ENCODE measurements at regions not wholly inside any gene's neighbourhood (a gene's known extent, or its start where the extent isn't known, plus 50 kb on each side); places are given as distances from the start of the nearest gene placed in this dataset.

DNA sequence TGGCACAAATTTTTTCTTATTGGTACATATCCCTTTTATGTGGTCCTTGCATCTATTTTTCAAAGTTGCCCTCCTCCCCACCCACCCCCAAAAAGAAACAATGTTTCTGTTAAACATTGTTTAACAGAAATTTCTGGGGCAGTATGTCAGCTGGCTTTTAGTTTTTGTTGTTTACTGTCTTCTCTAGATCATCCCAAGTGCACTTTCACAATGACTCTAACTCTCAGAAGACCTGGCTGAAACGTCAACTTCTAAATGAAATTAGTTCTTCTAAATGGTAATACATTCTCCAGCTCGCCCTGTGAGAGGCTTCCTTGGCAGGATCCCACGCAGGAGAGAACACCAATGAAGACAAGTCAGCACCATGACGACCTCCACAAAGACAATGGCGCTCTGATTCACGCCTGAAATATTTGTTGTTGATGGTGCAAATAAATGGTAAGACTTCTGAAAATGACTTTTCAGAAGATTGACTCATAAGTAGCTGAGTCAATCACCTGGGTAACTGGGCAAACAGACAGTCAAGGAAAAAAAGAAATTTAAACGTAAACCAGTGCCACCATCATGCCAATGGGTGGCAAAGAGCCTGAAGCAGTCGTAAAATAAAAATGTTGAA is 293.7 kb downstream of the FZD1 start:
- no peaks in the 10 kb centered on the region for H3K9me3 ChIP-seq (ENCODE audit: control insufficient read depth in 1 of 2, insufficient read depth in 1 of 2, low read depth in 1 of 2, low read length in 2 of 2)
- H4K20me1 ChIP-seq (ENCODE audit: insufficient read depth), result no peaks in the 10 kb centered on the region
- POLR2A ChIA-PET, result interaction anchor here (1.2 kb wide), 1 partner anchor 17 kb away, joined by 3 read pairs; no protein-coding TSS in a partner anchor
- peaks cover 0 to 13% of the 10 kb centered on the region in 2 experiments; a peak in 2 of 4 replicates for H3K4me1 ChIP-seq (ENCODE audit: control insufficient read depth in 1 of 2, insufficient read depth in 2 of 2, low read length in 2 of 2)
- H2AFZ ChIP-seq (ENCODE audit: low read depth, low read length, poor library complexity, severe bottlenecking), result peak overlapping the region; percentile 33
- ATAC-seq (peak; percentile 72; the same call in 1 of the 2 replicates), DNase-seq (ENCODE audit: low read depth, low spot score) (peak; percentile 78)
- H3K79me2 ChIP-seq (ENCODE audit: insufficient read depth, low read length), result no peaks in the 10 kb centered on the region
- peak overlapping the region; percentile 61 for H3K4me2 ChIP-seq (ENCODE audit: low read length)
- no peak overlapping the region for H3K27ac ChIP-seq (ENCODE audit: low read depth, low read length)
- RAD21 ChIA-PET (ENCODE audit: low non-redundant PET in 1 of 2, low total read pairs in 2 of 2, uncharacterized antibody in 2 of 2, unreplicated experiment in 2 of 2), result no interaction called here
- CTCF ChIA-PET, result no interaction called here
- no peaks in the 10 kb centered on the region for H3K9me2 ChIP-seq (ENCODE audit: insufficient read depth)
- 0 out of 4 replicates have a peak overlapping the region, but pooled peaks of 1 of the 2 experiments have one; percentile 26 for H3K4me3 ChIP-seq (replicated peaks in 1 of 2; ENCODE audit: low read depth in 1 of 2, low read length in 2 of 2)
- BruUV-seq (replicated peaks), result no TSS peak
- no peak overlapping the region for H3K9ac ChIP-seq (ENCODE audit: low read length)
- H3K36me3 ChIP-seq (ENCODE audit: control insufficient read depth in 1 of 2, insufficient read depth in 2 of 2, low read length in 2 of 2), result no peaks in the 10 kb centered on the region
- H3K27me3 ChIP-seq (ENCODE audit: insufficient read depth, low read length), result peaks cover 10% of the 10 kb centered on the region; the same call in 1 of the 2 replicates
- intact Hi-C loops (cut with micrococcal nuclease), result no loop called here
- TF ChIP-seq ZNF274 (IDR thresholded peaks at IDR 0.05; ENCODE audit: low read depth, low read length), result no peak
- no peak for TF ChIP-seq REST (IDR thresholded peaks at IDR 0.05; ENCODE audit: low read depth)
- peak; percentile 78 for TF ChIP-seq FOSL1 (IDR thresholded peaks at IDR 0.05; ENCODE audit: low read depth)
- peak; percentile 82 for TF ChIP-seq JUND (IDR thresholded peaks at IDR 0.05)
- no peak for TF ChIP-seq EZH2 (IDR thresholded peaks at IDR 0.05)
- TF ChIP-seq POLR2AphosphoS5 (IDR thresholded peaks at IDR 0.05; ENCODE audit: low read depth, low read length), result no peak
- no peak for TF ChIP-seq CBX3 (IDR thresholded peaks at IDR 0.05; ENCODE audit: low read depth)
- TF ChIP-seq EZH2phosphoT487 (IDR thresholded peaks at IDR 0.05; ENCODE audit: borderline replicate concordance), result no peak
- no peak; the same call in 1 of the 2 replicates for TF ChIP-seq EGR1 (IDR thresholded peaks at IDR 0.05; ENCODE audit: low read depth)
- TF ChIP-seq SRF (IDR thresholded peaks at IDR 0.05; ENCODE audit: low read depth), result no peak
- TF ChIP-seq TCF7L2 (IDR thresholded peaks at IDR 0.05; ENCODE audit: borderline replicate concordance, extremely low read depth, insufficient read depth, insufficient read length), result no peak
- no peak for TF ChIP-seq YY1 (IDR thresholded peaks at IDR 0.05; ENCODE audit: extremely low read depth, insufficient replicate concordance, low read depth, low read length)
- TF ChIP-seq, protein P1, sequence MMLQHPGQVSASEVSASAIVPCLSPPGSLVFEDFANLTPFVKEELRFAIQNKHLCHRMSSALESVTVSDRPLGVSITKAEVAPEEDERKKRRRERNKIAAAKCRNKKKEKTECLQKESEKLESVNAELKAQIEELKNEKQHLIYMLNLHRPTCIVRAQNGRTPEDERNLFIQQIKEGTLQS (IDR thresholded peaks at IDR 0.05), result no peak
- TF ChIP-seq ELF1 (IDR thresholded peaks at IDR 0.05; ENCODE audit: borderline replicate concordance, low read depth), result no peak
- peak; percentile 41; the same call in 1 of the 2 replicates for TF ChIP-seq SP1 (IDR thresholded peaks at IDR 0.05; ENCODE audit: low read depth)
- 0 out of 2 replicates have a peak, but pooled peaks have one; percentile 29 for TF ChIP-seq SIN3A (IDR thresholded peaks at IDR 0.05; ENCODE audit: low read depth)
- TF ChIP-seq MAX (IDR thresholded peaks at IDR 0.05), result no peak
- TF ChIP-seq, protein P2, sequence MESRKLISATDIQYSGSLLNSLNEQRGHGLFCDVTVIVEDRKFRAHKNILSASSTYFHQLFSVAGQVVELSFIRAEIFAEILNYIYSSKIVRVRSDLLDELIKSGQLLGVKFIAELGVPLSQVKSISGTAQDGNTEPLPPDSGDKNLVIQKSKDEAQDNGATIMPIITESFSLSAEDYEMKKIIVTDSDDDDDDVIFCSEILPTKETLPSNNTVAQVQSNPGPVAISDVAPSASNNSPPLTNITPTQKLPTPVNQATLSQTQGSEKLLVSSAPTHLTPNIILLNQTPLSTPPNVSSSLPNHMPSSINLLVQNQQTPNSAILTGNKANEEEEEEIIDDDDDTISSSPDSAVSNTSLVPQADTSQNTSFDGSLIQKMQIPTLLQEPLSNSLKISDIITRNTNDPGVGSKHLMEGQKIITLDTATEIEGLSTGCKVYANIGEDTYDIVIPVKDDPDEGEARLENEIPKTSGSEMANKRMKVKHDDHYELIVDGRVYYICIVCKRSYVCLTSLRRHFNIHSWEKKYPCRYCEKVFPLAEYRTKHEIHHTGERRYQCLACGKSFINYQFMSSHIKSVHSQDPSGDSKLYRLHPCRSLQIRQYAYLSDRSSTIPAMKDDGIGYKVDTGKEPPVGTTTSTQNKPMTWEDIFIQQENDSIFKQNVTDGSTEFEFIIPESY (IDR thresholded peaks at IDR 0.05; ENCODE audit: extremely low read depth, insufficient replicate concordance, low read length), result no peak
- TF ChIP-seq CTCF (IDR thresholded peaks at IDR 0.05 in 2 of 3, conservative IDR thresholded peaks at IDR 0.05 in 1 of 3; ENCODE audit: borderline replicate concordance in 1 of 3, insufficient read depth in 1 of 3, low read depth in 2 of 3, low read length in 2 of 3), result no peak
